Type B pancreatic cell (in vitro differentiated cells): ENCODE measurements at regions not wholly inside any gene's neighbourhood (a gene's known extent, or its start where the extent isn't known, plus 50 kb on each side); places are given as distances from the start of the nearest gene placed in this dataset.

ENCODE experiments used
- DNase-seq: peaks from one replicate; pipeline ENCODE4 v3.0.0; 2021; ENCODE audit warnings: mixed read lengths; ENCODE audit not compliant: unreplicated experiment; ENCODE audit errors: extremely low spot score
- H3K27ac Mint-ChIP-seq: 2 replicates; pipeline ENCODE4 v1.8.0; 2021; ENCODE audit warnings: mild to moderate bottlenecking, mixed read lengths
- H3K27me3 Mint-ChIP-seq: 2 replicates; pipeline ENCODE4 v1.8.0; 2021; ENCODE audit warnings: mixed read lengths
- H3K36me3 Mint-ChIP-seq: 2 replicates; pipeline ENCODE4 v1.8.0; 2021; ENCODE audit warnings: mixed read lengths
- H3K4me1 Mint-ChIP-seq: one replicate; pipeline ENCODE4 v1.8.0; 2021; ENCODE audit warnings: mixed read lengths; ENCODE audit not compliant: unreplicated experiment
- H3K4me3 Mint-ChIP-seq: 2 replicates; pipeline ENCODE4 v1.8.0; 2021; ENCODE audit warnings: mild to moderate bottlenecking, mixed read lengths
- H3K9me3 Mint-ChIP-seq: 2 replicates; pipeline ENCODE4 v1.8.0; 2021; ENCODE audit warnings: mixed read lengths
- CTCF ChIP-seq: fragments of 200-600 bp; sonication (generic); conservative IDR thresholded peaks from 2 replicates; pipeline ENCODE4 v1.5.0; 2021; ENCODE audit warnings: antibody characterized with exemption, mild to moderate bottlenecking

GRCh38 chr3:30443756-30444673, 162.4 kb upstream of the TGFBR2 start:
- no peak for TF ChIP-seq CTCF
- Mint-ChIP-seq H3K36me3 (no peaks in the 10 kb centered on the region), H3K9me3 (peaks cover 11% of the 10 kb centered on the region), H3K4me3 (no peak overlapping the region), H3K27me3 (no peaks in the 10 kb centered on the region), H3K4me1 (peaks cover 7% of the 10 kb centered on the region), H3K27ac (no peak overlapping the region)
- DNase-seq, result no peak

- H3K4me3 Mint-ChIP-seq, result no peak overlapping the region
- H3K27me3 Mint-ChIP-seq, result no peaks in the 10 kb centered on the region
- no peak for DNase-seq
- H3K27ac Mint-ChIP-seq, result no peak overlapping the region
- H3K9me3 Mint-ChIP-seq, result peaks cover 11% of the 10 kb centered on the region
- no peaks in the 10 kb centered on the region for H3K4me1 Mint-ChIP-seq
- no peaks in the 10 kb centered on the region for H3K36me3 Mint-ChIP-seq
- no peak for TF ChIP-seq CTCF
Observed at GRCh38 chr3:30448450-30449289, 157.7 kb upstream of the TGFBR2 start.

- Mint-ChIP-seq H3K4me1 (no peaks in the 10 kb centered on the region), H3K36me3 (no peaks in the 10 kb centered on the region), H3K9me3 (peaks cover 11% of the 10 kb centered on the region), H3K27me3 (no peaks in the 10 kb centered on the region), H3K4me3 (no peak overlapping the region), H3K27ac (no peak overlapping the region)
- no peak for TF ChIP-seq CTCF
- no peak for DNase-seq
Observed at GRCh38 chr3:30449290-30449632, 157.1 kb upstream of the TGFBR2 start.

- no peaks in the 10 kb centered on the region for H3K4me1 Mint-ChIP-seq
- no peaks in the 10 kb centered on the region for H3K27me3 Mint-ChIP-seq
- no peaks in the 10 kb centered on the region for H3K36me3 Mint-ChIP-seq
- DNase-seq, result no peak
- no peak for TF ChIP-seq CTCF
- H3K4me3 Mint-ChIP-seq, result no peak overlapping the region
- H3K27ac Mint-ChIP-seq, result no peak overlapping the region
- H3K9me3 Mint-ChIP-seq, result peaks cover 11% of the 10 kb centered on the region
Observed at GRCh38 chr3:30452446-30452845, 154.0 kb upstream of the TGFBR2 start.

GRCh38 chr3:30453360-30454039, 152.9 kb upstream of the TGFBR2 start:
- Mint-ChIP-seq H3K9me3 (peaks cover 14% of the 10 kb centered on the region), H3K27ac (no peak overlapping the region), H3K36me3 (no peaks in the 10 kb centered on the region), H3K4me1 (no peaks in the 10 kb centered on the region), H3K4me3 (no peak overlapping the region), H3K27me3 (no peaks in the 10 kb centered on the region)
- DNase-seq, result no peak
- no peak for TF ChIP-seq CTCF
